SK-N-SH (cell line): ENCODE measurements at regions not wholly inside any gene's neighbourhood (a gene's known extent, or its start where the extent isn't known, plus 50 kb on each side); places are given as distances from the start of the nearest gene placed in this dataset.

Experiments
- CTCF ChIP-seq: fragments of 200-600 bp; sonication (generic); IDR thresholded peaks from 2 replicates; pipeline ENCODE4 v1.6.1; 2017; ENCODE audit warnings: antibody characterized with exemption, mild to moderate bottlenecking, moderate library complexity
- FOSL2 ChIP-seq: IDR thresholded peaks from 2 replicates; pipeline ENCODE4 v1.4.0; 2012; ENCODE audit warnings: low read depth, mild to moderate bottlenecking, moderate library complexity, borderline replicate concordance
- GATA2 ChIP-seq: sonication (generic); formaldehyde crosslinking; IDR thresholded peaks from 2 replicates; pipeline ENCODE4 v1.5.0; 2020; ENCODE audit warnings: mild to moderate bottlenecking, missing genetic modification reagents
- JUND ChIP-seq: IDR thresholded peaks from 2 replicates; pipeline ENCODE4 v1.4.0; 2012
- MAX ChIP-seq: IDR thresholded peaks from 2 replicates; pipeline ENCODE4 v1.4.0; 2012; ENCODE audit warnings: low read depth
- POLR2AphosphoS5 ChIP-seq: IDR thresholded peaks from 2 replicates; pipeline ENCODE4 v1.6.1; 2012; ENCODE audit warnings: low read depth, low read length
- RFX5 ChIP-seq: IDR thresholded peaks from 2 replicates; pipeline ENCODE4 v1.6.1; 2012; ENCODE audit warnings: mild to moderate bottlenecking, improper control_type of control experiment, low read length
- USF2 ChIP-seq: fragments of 150-350 bp; IDR thresholded peaks from 2 replicates; pipeline ENCODE4 v1.6.1; 2017; ENCODE audit warnings: antibody characterized with exemption, low read length, low read depth, borderline replicate concordance

- TF ChIP-seq CTCF (no peak), RFX5 (no peak), USF2 (no peak), FOSL2 (no peak), POLR2AphosphoS5 (no peak), JUND (no peak), GATA2 (CRISPR knock-in tag) (no peak), MAX (no peak)
These were observed 70.0 kb upstream of the RPRM start for GRCh38 chr2:153548536-153548935.
